HG02938 (cell line): ENCODE measurements at regions not wholly inside any gene's neighbourhood (a gene's known extent, or its start where the extent isn't known, plus 50 kb on each side); places are given as distances from the start of the nearest gene placed in this dataset.
A peak's percentile ranks its signal among the peaks of the same experiment; 100 is the strongest.
"Not testable (repeated sequence)": the region's sequence is repeated elsewhere in the genome, so short reads cannot be mapped to it uniquely, and the experiment has no call there.

Source experiments
- ATAC-seq: cut with Tn5 transposase; IDR thresholded peaks from one replicate; pipeline ENCODE4 v1.9.1; 2021; ENCODE audit warnings: mild to moderate bottlenecking, moderate library complexity; ENCODE audit not compliant: unreplicated experiment

DNA sequence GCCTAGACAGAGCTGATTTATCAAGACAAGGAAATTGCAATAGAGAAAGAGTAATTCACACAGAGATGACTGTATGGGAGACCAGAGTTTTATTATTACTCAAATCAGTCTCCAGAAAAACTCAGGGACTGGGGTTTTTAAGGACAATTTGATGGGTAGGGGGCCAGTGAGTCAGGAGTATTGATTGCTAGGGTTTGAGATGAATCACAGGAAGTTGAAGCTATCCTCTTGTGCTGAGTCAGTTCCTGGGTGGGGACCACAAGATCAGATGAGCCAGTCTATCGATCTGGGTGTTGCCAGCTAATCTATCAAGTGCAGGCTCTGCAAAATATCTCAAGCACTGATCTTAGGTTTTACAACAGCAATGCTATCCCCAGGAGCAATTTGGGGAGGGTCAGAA lies 87.4 kb upstream of the TGIF2LY start:
- ATAC-seq: not testable (repeated sequence)

DNA sequence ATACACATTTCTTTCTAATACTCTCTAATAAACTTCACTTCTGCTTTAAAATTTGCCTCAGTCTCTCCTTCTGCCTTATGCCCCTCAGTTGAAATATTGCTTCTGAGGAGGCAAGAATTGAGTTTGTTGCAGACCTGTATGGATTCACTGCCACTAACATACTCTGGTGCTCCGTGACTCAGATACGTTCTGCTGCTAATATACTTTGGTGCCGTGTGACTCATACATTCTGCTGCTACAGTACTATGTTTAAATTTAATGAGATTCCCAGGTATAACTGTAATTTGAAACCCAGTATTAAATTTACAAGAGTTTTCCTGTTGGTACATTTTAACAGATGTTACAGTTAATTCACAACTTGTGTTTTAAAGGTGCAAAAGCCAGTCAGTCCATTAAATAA lies 84.3 kb upstream of the TGIF2LY start:
- not testable (repeated sequence) for ATAC-seq

DNA sequence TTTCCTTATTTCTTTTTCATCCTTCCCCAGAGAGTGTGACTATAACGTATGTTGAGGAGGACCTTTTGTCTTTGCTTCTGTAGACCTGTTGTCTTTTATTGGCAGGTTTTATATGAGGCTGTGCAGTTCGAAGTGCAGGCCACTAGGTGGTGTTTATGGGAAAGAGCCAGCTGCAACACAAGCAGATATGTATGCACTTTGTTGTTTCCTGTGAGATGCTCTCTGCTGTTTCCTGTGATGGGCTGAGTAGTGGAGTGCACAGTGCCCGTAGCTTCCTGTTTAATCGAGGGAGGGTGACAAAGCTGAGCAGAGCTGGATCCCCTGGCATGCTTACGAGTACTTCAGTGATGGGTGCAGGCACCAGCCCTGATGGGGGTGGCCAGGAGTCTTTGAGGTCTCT lies 51.8 kb upstream of the TGIF2LY start:
- peak; percentile 94 for ATAC-seq
